SH-SY5Y (cell line): ENCODE measurements at regions not wholly inside any gene's neighbourhood (a gene's known extent, or its start where the extent isn't known, plus 50 kb on each side); places are given as distances from the start of the nearest gene placed in this dataset.

Experiments used
- GATA2 ChIP-seq: IDR thresholded peaks from 2 replicates; pipeline ENCODE4 v1.6.1; 2011; ENCODE audit warnings: mild to moderate bottlenecking, low read depth, low read length
- GATA3 ChIP-seq: IDR thresholded peaks from 2 replicates; pipeline ENCODE4 v1.6.1; 2011; ENCODE audit warnings: low read depth, mild to moderate bottlenecking, low read length, moderate library complexity

DNA sequence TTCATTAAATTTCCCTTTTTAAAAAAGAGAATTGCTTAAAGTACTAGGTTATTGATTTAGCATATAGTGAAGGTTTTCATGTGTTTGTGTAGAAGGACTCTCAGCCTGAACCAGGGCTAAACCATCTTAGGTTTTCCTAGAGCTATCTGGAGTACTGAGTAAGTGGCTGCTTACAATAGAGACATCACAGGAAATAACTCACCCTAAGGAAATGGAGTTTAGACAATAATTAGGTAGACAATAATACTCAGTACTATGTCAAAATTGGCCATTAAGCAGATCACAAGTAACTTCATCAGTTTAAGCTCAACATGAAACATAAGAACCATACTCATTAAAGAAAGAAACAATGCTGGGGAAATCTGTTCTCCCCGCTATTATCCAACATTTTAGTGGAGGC is 240.0 kb downstream of the RND3 start:
- TF ChIP-seq GATA3 (no peak), GATA2 (no peak)
